ENCODE measurements at regions not wholly inside any gene's neighbourhood (a gene's known extent, or its start where the extent isn't known, plus 50 kb on each side); places are given as distances from the start of the nearest gene placed in this dataset.

DNA sequence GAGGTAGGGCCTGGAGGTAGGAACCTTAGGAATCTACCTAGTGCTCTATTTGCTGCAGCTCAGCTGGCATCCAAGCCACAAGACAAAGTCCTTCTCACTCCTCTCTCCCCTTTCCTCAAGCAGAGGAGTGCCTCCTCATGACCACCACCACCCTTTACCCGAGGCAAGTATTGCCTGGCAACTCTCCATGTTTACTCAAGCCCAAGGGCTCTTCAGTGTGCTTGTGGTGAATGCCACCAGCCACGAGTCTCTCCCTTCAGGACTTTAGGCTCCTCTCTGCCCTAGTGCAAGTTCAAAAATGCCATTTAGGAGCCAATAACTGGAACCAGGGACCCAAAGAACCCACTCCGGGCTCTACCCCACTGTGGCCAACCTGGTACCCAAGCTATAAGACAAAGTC lies 514.5 kb upstream of the RGMB start:
- H3K9me3 Mint-ChIP-seq: peaks cover 0 to 7% (median 6%) of the 10 kb centered on the region in 3 donors
- H3K27ac ChIP-seq (ENCODE audit: low read length): no peak overlapping the region
- H3K4me3 ChIP-seq (ENCODE audit: control insufficient read depth in 1 of 2, extremely low read depth in 1 of 2, low read length in 1 of 2): no peak overlapping the region
- no peaks in the 10 kb centered on the region for H3K4me1 Mint-ChIP-seq
- no peaks in the 10 kb centered on the region for H3K36me3 ChIP-seq (ENCODE audit: control insufficient read depth in 2 of 2, extremely low read depth in 1 of 2, insufficient read depth in 1 of 2, low read length in 1 of 2)
- ATAC-seq (replicated peaks in 1 of 4) (no peak), DNase-seq (no peak)
- no peaks in the 10 kb centered on the region for H3K4me1 ChIP-seq (ENCODE audit: control insufficient read depth in 1 of 2, extremely low read depth in 1 of 2, insufficient read depth in 2 of 2, low read length in 2 of 2)
- no peak overlapping the region for H3K27ac Mint-ChIP-seq
- H3K9me3 ChIP-seq: no peaks in the 10 kb centered on the region
- ChIA-PET POLR2A (no interaction called here), CTCF (no interaction called here)
- H3K4me3 Mint-ChIP-seq: no peak overlapping the region
- H3K27me3 ChIP-seq (replicated peaks in 1 of 2; ENCODE audit: control insufficient read depth in 2 of 2, extremely low read depth in 1 of 2, insufficient read depth in 2 of 2, low read length in 1 of 2): no peaks in the 10 kb centered on the region
- H3K27me3 Mint-ChIP-seq: no peaks in the 10 kb centered on the region
- H3K36me3 Mint-ChIP-seq: no peaks in the 10 kb centered on the region
- 77% methylated on average over 3 of the region's 3 CpGs for WGBS (ENCODE audit: insufficient coverage)

DNA sequence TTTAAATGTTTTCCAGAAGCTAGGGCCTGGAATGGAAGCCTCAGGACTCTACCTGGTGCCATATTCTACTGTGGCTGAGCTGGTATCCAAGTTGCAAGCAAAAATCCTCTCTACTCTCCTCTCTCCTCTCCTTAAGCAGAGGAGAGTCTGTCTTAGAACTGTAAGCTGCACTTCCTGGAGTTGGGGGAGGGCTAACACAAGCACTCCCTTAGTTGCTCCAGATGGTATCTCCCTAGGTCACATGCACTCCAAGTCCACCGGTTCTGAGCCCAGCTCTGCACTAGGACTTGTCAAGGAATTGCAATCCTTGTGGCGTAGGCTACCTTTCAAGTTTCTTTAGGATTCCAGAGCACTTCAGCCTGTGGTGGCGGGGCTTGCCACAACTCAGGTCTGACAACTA lies 513.9 kb upstream of the RGMB start:
- peaks cover 0 to 7% (median 6%) of the 10 kb centered on the region in 3 donors for H3K9me3 Mint-ChIP-seq
- Histone ChIP-seq H3K27ac (ENCODE audit: low read length) (no peak overlapping the region), H3K4me3 (ENCODE audit: control insufficient read depth in 1 of 2, extremely low read depth in 1 of 2, low read length in 1 of 2) (no peak overlapping the region), H3K27me3 (replicated peaks in 1 of 2; ENCODE audit: control insufficient read depth in 2 of 2, extremely low read depth in 1 of 2, insufficient read depth in 2 of 2, low read length in 1 of 2) (no peaks in the 10 kb centered on the region), H3K36me3 (ENCODE audit: control insufficient read depth in 2 of 2, extremely low read depth in 1 of 2, insufficient read depth in 1 of 2, low read length in 1 of 2) (no peaks in the 10 kb centered on the region), H3K4me1 (ENCODE audit: control insufficient read depth in 1 of 2, extremely low read depth in 1 of 2, insufficient read depth in 2 of 2, low read length in 2 of 2) (no peaks in the 10 kb centered on the region), H3K9me3 (no peaks in the 10 kb centered on the region)
- no peaks in the 10 kb centered on the region for H3K36me3 Mint-ChIP-seq
- H3K4me3 Mint-ChIP-seq: no peak overlapping the region
- ATAC-seq (replicated peaks in 1 of 4) (no peak), DNase-seq (no peak)
- no peak overlapping the region for H3K27ac Mint-ChIP-seq
- H3K4me1 Mint-ChIP-seq: no peaks in the 10 kb centered on the region
- ChIA-PET POLR2A (no interaction called here), CTCF (no interaction called here)
- H3K27me3 Mint-ChIP-seq: no peaks in the 10 kb centered on the region
- 92% methylated on average over 3 of the region's 3 CpGs for WGBS (ENCODE audit: insufficient coverage)

DNA sequence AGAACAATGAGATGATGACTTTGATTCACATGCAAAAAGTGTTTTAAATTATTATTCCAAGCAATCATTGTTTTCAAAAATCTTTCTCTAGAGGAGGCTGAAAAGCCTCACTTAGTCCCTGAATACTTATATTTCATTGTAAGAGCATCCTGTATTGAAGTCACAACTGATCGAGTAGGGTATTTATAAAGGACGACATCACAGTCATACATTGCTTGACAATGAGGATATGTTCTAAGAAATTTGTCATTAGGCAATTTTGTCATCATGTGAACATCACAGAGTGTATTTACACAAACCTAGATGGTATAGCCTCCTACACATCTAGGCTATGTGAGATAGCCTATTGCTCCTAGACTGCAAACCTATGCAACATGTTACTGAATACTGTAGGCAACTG lies 510.4 kb upstream of the RGMB start:
- no CpG with 5 or more reads among the region's 2 CpGs for WGBS (ENCODE audit: insufficient coverage)
- ATAC-seq (replicated peaks in 1 of 4): no peak
- no peak overlapping the region for H3K4me3 ChIP-seq (ENCODE audit: control insufficient read depth in 1 of 2, extremely low read depth in 1 of 2, low read length in 1 of 2)

DNA sequence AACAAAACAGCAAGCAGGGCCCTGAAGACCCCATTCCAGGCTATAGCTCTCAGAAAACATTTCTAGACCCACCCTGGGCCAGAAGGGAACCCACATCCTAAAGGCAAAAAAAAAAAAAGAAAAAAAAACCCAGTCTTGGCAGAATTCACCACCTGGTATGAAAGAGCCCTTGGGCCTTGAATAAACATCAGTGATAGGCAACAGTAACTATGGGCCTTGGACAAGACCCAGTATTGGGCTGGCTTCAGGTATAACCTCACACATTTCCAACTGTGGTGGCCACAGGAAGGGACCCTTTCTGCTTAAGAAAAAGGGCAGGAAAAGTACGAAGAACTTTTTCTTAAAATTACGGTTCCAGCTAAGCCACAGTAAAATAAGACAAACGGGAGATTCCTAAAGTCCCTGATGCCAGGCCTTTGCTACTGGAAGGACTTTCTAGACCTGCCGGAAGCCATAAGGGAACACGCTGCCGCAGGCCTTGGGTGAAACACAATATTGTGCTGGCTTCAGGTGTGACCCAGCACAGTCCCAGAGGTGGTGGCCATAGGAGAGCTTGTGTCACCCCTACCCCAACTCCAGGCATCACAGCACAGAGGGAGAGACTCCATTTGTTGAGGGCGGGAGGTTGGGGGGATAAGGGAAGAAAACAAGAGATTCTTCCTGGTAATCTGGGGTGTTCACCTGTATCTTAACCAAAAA lies 505.2 kb upstream of the RGMB start:
- no peak overlapping the region for H3K4me3 Mint-ChIP-seq
- Histone ChIP-seq H3K27me3 (replicated peaks in 1 of 2; ENCODE audit: control insufficient read depth in 2 of 2, extremely low read depth in 1 of 2, insufficient read depth in 2 of 2, low read length in 1 of 2) (no peaks in the 10 kb centered on the region), H3K4me1 (ENCODE audit: control insufficient read depth in 1 of 2, extremely low read depth in 1 of 2, insufficient read depth in 2 of 2, low read length in 2 of 2) (no peaks in the 10 kb centered on the region), H3K27ac (ENCODE audit: low read length) (no peak overlapping the region), H3K9me3 (no peaks in the 10 kb centered on the region), H3K4me3 (ENCODE audit: control insufficient read depth in 1 of 2, extremely low read depth in 1 of 2, low read length in 1 of 2) (no peak overlapping the region), H3K36me3 (ENCODE audit: control insufficient read depth in 2 of 2, extremely low read depth in 1 of 2, insufficient read depth in 1 of 2, low read length in 1 of 2) (no peaks in the 10 kb centered on the region)
- H3K27ac Mint-ChIP-seq: no peak overlapping the region
- POLR2A ChIA-PET: no interaction called here
- WGBS (ENCODE audit: insufficient coverage): 93% methylated on average over 4 of the region's 7 CpGs
- no peaks in the 10 kb centered on the region for H3K27me3 Mint-ChIP-seq
- H3K36me3 Mint-ChIP-seq: no peaks in the 10 kb centered on the region
- no peak for DNase-seq
- CTCF ChIA-PET: no interaction called here
- ATAC-seq (replicated peaks in 1 of 4): no peak
- no peaks in the 10 kb centered on the region for H3K4me1 Mint-ChIP-seq
- peaks cover 0 to 5% (median 4%) of the 10 kb centered on the region in 3 donors for H3K9me3 Mint-ChIP-seq

More for the DNA sequence above, 510.4 kb upstream of the RGMB start:
- H3K9me3 Mint-ChIP-seq: peaks cover 0 to 10% (median 0%) of the 10 kb centered on the region in 3 donors
- ChIA-PET CTCF (no interaction called here), POLR2A (no interaction called here)
- DNase-seq: no peak
- Histone ChIP-seq H3K27me3 (replicated peaks in 1 of 2; ENCODE audit: control insufficient read depth in 2 of 2, extremely low read depth in 1 of 2, insufficient read depth in 2 of 2, low read length in 1 of 2) (no peaks in the 10 kb centered on the region), H3K4me1 (ENCODE audit: control insufficient read depth in 1 of 2, extremely low read depth in 1 of 2, insufficient read depth in 2 of 2, low read length in 2 of 2) (no peaks in the 10 kb centered on the region), H3K9me3 (no peaks in the 10 kb centered on the region), H3K27ac (ENCODE audit: low read length) (no peak overlapping the region), H3K36me3 (ENCODE audit: control insufficient read depth in 2 of 2, extremely low read depth in 1 of 2, insufficient read depth in 1 of 2, low read length in 1 of 2) (no peaks in the 10 kb centered on the region)
- H3K4me1 Mint-ChIP-seq: no peaks in the 10 kb centered on the region
- H3K4me3 Mint-ChIP-seq: no peak overlapping the region
- H3K27ac Mint-ChIP-seq: no peak overlapping the region
- H3K27me3 Mint-ChIP-seq: no peaks in the 10 kb centered on the region
- no peaks in the 10 kb centered on the region for H3K36me3 Mint-ChIP-seq

DNA sequence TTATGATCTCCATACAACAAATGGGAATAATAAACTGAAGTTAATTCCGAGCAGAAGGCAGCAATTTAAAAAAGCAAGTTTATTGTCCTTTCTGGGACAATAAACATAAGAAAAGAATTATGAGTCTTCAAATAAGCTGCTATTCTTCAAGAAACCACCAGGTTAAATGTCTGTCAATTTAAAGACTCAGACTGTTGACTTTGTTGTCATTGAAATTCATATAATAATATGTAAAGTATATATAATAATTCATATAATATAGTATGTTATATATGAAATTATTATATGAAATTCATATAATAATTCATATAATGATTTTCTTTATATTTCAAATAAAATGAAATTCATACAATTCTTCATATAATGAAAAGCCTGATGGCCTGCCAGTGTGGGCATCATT lies 497.5 kb upstream of the RGMB start:
- Mint-ChIP-seq H3K4me1 (no peaks in the 10 kb centered on the region), H3K36me3 (no peaks in the 10 kb centered on the region), H3K9me3 (no peaks in the 10 kb centered on the region), H3K4me3 (no peak overlapping the region), H3K27ac (no peak overlapping the region), H3K27me3 (no peaks in the 10 kb centered on the region)
- Histone ChIP-seq H3K4me3 (ENCODE audit: control insufficient read depth in 1 of 2, extremely low read depth in 1 of 2, low read length in 1 of 2) (no peak overlapping the region), H3K27me3 (replicated peaks in 1 of 2; ENCODE audit: control insufficient read depth in 2 of 2, extremely low read depth in 1 of 2, insufficient read depth in 2 of 2, low read length in 1 of 2) (no peaks in the 10 kb centered on the region), H3K27ac (ENCODE audit: low read length) (no peak overlapping the region), H3K4me1 (ENCODE audit: control insufficient read depth in 1 of 2, extremely low read depth in 1 of 2, insufficient read depth in 2 of 2, low read length in 2 of 2) (no peaks in the 10 kb centered on the region), H3K9me3 (no peaks in the 10 kb centered on the region), H3K36me3 (ENCODE audit: control insufficient read depth in 2 of 2, extremely low read depth in 1 of 2, insufficient read depth in 1 of 2, low read length in 1 of 2) (no peaks in the 10 kb centered on the region)
- no peak for ATAC-seq (replicated peaks in 1 of 4)
- ChIA-PET POLR2A (no interaction called here), CTCF (no interaction called here)
- DNase-seq: no peak
- no CpG with 5 or more reads among the region's 1 CpG for WGBS (ENCODE audit: insufficient coverage)

DNA sequence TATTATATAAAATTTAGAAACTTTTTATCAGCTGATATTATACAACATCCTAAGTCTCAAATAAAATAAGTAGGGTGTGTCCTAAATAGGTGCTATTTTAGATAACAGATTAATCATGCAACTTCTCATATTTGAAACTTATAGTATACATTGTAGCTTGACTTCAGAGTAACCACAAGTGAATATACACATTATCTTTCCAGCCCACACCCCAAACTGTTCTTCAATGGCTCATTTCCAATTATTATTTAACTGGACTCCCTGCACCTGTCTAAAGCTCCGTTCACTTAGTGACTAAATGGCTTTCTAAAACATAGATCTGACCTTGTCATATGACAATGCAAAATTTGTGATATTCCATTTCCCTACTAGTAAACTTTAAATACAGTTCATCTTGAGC lies 490.9 kb upstream of the RGMB start:
- ChIA-PET CTCF (interaction anchor here in 1 of 2 donors (0.6 to 0.7 kb wide), 2 partner anchors 207 to 863 kb away, joined by 3 to 6 read pairs; no protein-coding TSS in a partner anchor), POLR2A (no interaction called here)
- 75% methylated on average over 1 of the region's 1 CpG for WGBS (ENCODE audit: insufficient coverage)
- Mint-ChIP-seq H3K36me3 (no peaks in the 10 kb centered on the region), H3K27ac (no peak overlapping the region), H3K9me3 (no peaks in the 10 kb centered on the region), H3K27me3 (no peaks in the 10 kb centered on the region), H3K4me1 (no peaks in the 10 kb centered on the region), H3K4me3 (no peak overlapping the region)
- Histone ChIP-seq H3K27ac (ENCODE audit: low read length) (no peak overlapping the region), H3K36me3 (ENCODE audit: control insufficient read depth in 2 of 2, extremely low read depth in 1 of 2, insufficient read depth in 1 of 2, low read length in 1 of 2) (no peaks in the 10 kb centered on the region), H3K27me3 (replicated peaks in 1 of 2; ENCODE audit: control insufficient read depth in 2 of 2, extremely low read depth in 1 of 2, insufficient read depth in 2 of 2, low read length in 1 of 2) (no peaks in the 10 kb centered on the region), H3K9me3 (no peaks in the 10 kb centered on the region), H3K4me1 (ENCODE audit: control insufficient read depth in 1 of 2, extremely low read depth in 1 of 2, insufficient read depth in 2 of 2, low read length in 2 of 2) (no peaks in the 10 kb centered on the region), H3K4me3 (ENCODE audit: control insufficient read depth in 1 of 2, extremely low read depth in 1 of 2, low read length in 1 of 2) (no peak overlapping the region)
- DNase-seq: no peak
- ATAC-seq (replicated peaks in 1 of 4): no peak

DNA sequence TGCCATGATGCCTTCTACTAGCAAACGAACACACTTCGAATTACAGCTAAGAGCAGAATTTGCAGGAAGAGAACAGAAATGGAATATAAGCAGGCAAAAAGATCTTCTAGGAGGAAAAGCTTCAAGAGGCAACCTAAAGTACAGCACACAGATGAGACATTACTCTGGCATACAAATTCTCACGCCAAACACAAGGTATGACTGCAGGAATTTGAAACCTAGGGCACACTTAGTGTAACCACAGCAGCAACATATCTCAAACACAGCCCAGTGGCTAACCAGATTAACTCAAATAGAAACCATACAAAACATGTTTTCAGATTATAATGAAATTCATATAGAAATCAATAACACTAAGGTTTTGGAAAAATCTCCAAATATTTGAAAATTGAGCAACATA lies 481.0 kb upstream of the RGMB start:
- Mint-ChIP-seq H3K9me3 (no peaks in the 10 kb centered on the region), H3K36me3 (no peaks in the 10 kb centered on the region), H3K4me1 (no peaks in the 10 kb centered on the region), H3K27ac (no peak overlapping the region), H3K27me3 (peaks cover 0 to 3% of the 10 kb centered on the region in 2 donors), H3K4me3 (no peak overlapping the region)
- no peak overlapping the region for H3K27ac ChIP-seq (ENCODE audit: low read length)
- DNase-seq (no peak), ATAC-seq (replicated peaks in 1 of 4) (no peak)
- H3K9me3 ChIP-seq: no peaks in the 10 kb centered on the region
- no peak overlapping the region for H3K4me3 ChIP-seq (ENCODE audit: control insufficient read depth in 1 of 2, extremely low read depth in 1 of 2, low read length in 1 of 2)
- no CpG with 5 or more reads among the region's 3 CpGs for WGBS (ENCODE audit: insufficient coverage)
- no peaks in the 10 kb centered on the region for H3K36me3 ChIP-seq (ENCODE audit: control insufficient read depth in 2 of 2, extremely low read depth in 1 of 2, insufficient read depth in 1 of 2, low read length in 1 of 2)
- H3K27me3 ChIP-seq (replicated peaks in 1 of 2; ENCODE audit: control insufficient read depth in 2 of 2, extremely low read depth in 1 of 2, insufficient read depth in 2 of 2, low read length in 1 of 2): no peaks in the 10 kb centered on the region
- no peaks in the 10 kb centered on the region for H3K4me1 ChIP-seq (ENCODE audit: control insufficient read depth in 1 of 2, extremely low read depth in 1 of 2, insufficient read depth in 2 of 2, low read length in 2 of 2)
- ChIA-PET CTCF (no interaction called here), POLR2A (no interaction called here)
